Right ventricle myocardium superior (tissue), 1 donor: ENCODE measurements at regions not wholly inside any gene's neighbourhood (a gene's known extent, or its start where the extent isn't known, plus 50 kb on each side); places are given as distances from the start of the nearest gene placed in this dataset.

Source experiments
- ATAC-seq: fragments of 200-7000 bp; cut with Tn5 transposase; one replicate; pipeline ENCODE4 v1.9.1; 2020; ENCODE audit warnings: mild to moderate bottlenecking; ENCODE audit not compliant: poor library complexity
- DNase-seq: peaks from one replicate; pipeline ENCODE4 v3.0.0-alpha.2; 2020
- intact Hi-C: fragments of 100-400 bp; cut with DNase I; formaldehyde crosslinking; loops from one replicate; pipeline ENCODE4 v1.11.2; 2022
- donor health status: DM: no; HTN: yes; CAD: no; lungs with severe emphysema.

GRCh38 chr10:106252541-106252940, 912.0 kb downstream of the SORCS1 start:
- DNase-seq (no peak), ATAC-seq (no peak)
- intact Hi-C loops: no loop called here

GRCh38 chr10:106251573-106251972, 912.9 kb downstream of the SORCS1 start:
- intact Hi-C loops: no loop called here
- no peak for ATAC-seq

GRCh38 chr10:106242301-106242700, 922.2 kb downstream of the SORCS1 start:
- intact Hi-C loops: no loop called here
- DNase-seq: no peak
- ATAC-seq: no peak

More at GRCh38 chr10:106251573-106251972, 912.9 kb downstream of the SORCS1 start:
- no peak for DNase-seq

GRCh38 chr10:106226828-106227227, 937.7 kb downstream of the SORCS1 start:
- ATAC-seq: no peak
- intact Hi-C loops: no loop called here
- no peak for DNase-seq

GRCh38 chr10:106226142-106226541, 938.4 kb downstream of the SORCS1 start:
- ATAC-seq (no peak), DNase-seq (no peak)
- intact Hi-C loops: no loop called here

GRCh38 chr10:106224676-106225075, 939.8 kb downstream of the SORCS1 start:
- DNase-seq (no peak), ATAC-seq (no peak)
- intact Hi-C loops: no loop called here

GRCh38 chr10:106217627-106218026, 946.9 kb downstream of the SORCS1 start:
- peak; percentile 66 for ATAC-seq
- DNase-seq: no peak
- intact Hi-C loops: no loop called here

- DNase-seq (peak; percentile 39), ATAC-seq (peak; percentile 93)
- intact Hi-C loops: no loop called here
Observed at GRCh38 chr10:106216085-106216484, 948.4 kb downstream of the SORCS1 start.

GRCh38 chr10:106214243-106214642, 950.3 kb downstream of the SORCS1 start:
- DNase-seq (no peak), ATAC-seq (no peak)
- intact Hi-C loops: no loop called here

GRCh38 chr10:106213493-106213892, 951.0 kb downstream of the SORCS1 start:
- intact Hi-C loops: no loop called here
- no peak for DNase-seq
- ATAC-seq: no peak

GRCh38 chr10:106198275-106198674, 966.2 kb downstream of the SORCS1 start:
- intact Hi-C loops: no loop called here
- DNase-seq: no peak
- no peak for ATAC-seq

GRCh38 chr10:106189292-106189691, 975.2 kb downstream of the SORCS1 start:
- ATAC-seq: peak; percentile 38
- intact Hi-C loops: no loop called here
- DNase-seq: no peak

GRCh38 chr10:106185951-106186350, 978.6 kb downstream of the SORCS1 start:
- intact Hi-C loops: no loop called here
- DNase-seq (no peak), ATAC-seq (no peak)

- DNase-seq: no peak
- ATAC-seq: no peak
- intact Hi-C loops: no loop called here
Observed at GRCh38 chr10:106183041-106183440, 981.5 kb downstream of the SORCS1 start.

GRCh38 chr10:106182542-106182941, 982.0 kb downstream of the SORCS1 start:
- intact Hi-C loops: no loop called here
- DNase-seq (no peak), ATAC-seq (no peak)

GRCh38 chr10:106181501-106181900, 983.0 kb downstream of the SORCS1 start:
- no peak for ATAC-seq
- DNase-seq: no peak
- intact Hi-C loops: no loop called here

- no peak for DNase-seq
- ATAC-seq: no peak
- intact Hi-C loops: loop anchor here (10.0 kb wide), 1 partner anchor 235 kb away; no protein-coding TSS in a partner anchor
Observed at GRCh38 chr10:106179430-106179829, 985.1 kb downstream of the SORCS1 start.

- intact Hi-C loops: loop anchor here (10.0 kb wide), 1 partner anchor 231 kb away; no protein-coding TSS in a partner anchor
- ATAC-seq: no peak
- no peak for DNase-seq
Observed at GRCh38 chr10:106175760-106176377, 988.6 kb downstream of the SORCS1 start.

GRCh38 chr10:106173838-106174237, 990.7 kb downstream of the SORCS1 start:
- ATAC-seq (no peak), DNase-seq (no peak)
- intact Hi-C loops: loop anchor here (10.0 kb wide), 1 partner anchor 229 kb away; no protein-coding TSS in a partner anchor

- intact Hi-C loops: no loop called here
- no peak for DNase-seq
- no peak for ATAC-seq
Observed at GRCh38 chr10:106169241-106169640, 995.3 kb downstream of the SORCS1 start.

- ATAC-seq (no peak), DNase-seq (no peak)
- intact Hi-C loops: no loop called here
Observed at GRCh38 chr10:106167946-106168345, 996.6 kb downstream of the SORCS1 start.
